CD4-positive, alpha-beta T cell treated with Interleukin-1 beta for 1 hour (primary cell): ENCODE measurements at regions not wholly inside any gene's neighbourhood (a gene's known extent, or its start where the extent isn't known, plus 50 kb on each side); places are given as distances from the start of the nearest gene placed in this dataset.
"Not testable (repeated sequence)": the region's sequence is repeated elsewhere in the genome, so short reads cannot be mapped to it uniquely, and the experiment has no call there.

ENCODE experiments used
- DNase-seq, 2 donors: peaks; one replicate each; pipeline ENCODE4 v3.0.0-alpha.2; 2020 to 2022

GRCh38 chr4:158958489-158959270 is 144.2 kb upstream of the RAPGEF2 start:
- no peak for DNase-seq

DNA sequence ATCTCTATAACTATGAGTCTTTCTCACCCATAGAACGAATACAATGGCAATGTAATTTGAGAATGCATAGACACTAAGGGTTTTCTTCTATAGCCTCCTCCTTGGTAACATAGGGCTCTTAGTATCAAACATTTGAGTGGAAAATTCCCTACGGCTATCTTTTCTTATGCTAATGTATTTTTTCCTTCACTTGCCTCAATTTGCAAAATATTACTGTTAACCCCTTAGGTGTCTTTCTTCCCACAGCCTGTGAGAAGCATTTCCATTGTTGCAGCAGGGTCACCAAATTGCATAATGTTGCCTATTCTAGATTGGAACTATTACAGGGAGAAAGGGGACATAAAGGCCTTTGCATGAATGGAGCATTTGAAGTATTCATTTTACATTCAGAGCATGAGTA is 140.5 kb upstream of the RAPGEF2 start:
- DNase-seq = no peak

DNA sequence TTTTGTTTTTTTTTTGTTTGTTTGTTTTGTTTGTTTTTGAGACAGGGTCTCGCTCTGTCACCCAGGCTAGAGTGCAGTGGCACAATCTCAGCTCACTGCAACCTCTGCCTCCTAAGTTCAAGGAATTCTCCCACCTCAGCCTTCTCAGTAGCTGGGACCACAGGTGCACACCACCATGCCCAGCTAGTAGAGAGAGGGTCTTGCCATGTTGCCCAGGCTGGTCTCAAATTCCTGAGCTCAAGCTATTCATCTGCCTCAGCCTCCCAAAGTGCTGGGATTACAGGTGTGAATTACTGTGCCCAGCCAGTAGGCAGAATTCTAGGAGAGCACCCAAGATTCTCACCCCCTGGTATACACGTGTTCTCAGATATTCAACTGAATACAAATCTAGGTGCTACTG is 139.6 kb upstream of the RAPGEF2 start:
- DNase-seq = not testable (repeated sequence)

- DNase-seq = no peak
These were observed 138.7 kb upstream of the RAPGEF2 start for GRCh38 chr4:158964114-158964727.

DNA sequence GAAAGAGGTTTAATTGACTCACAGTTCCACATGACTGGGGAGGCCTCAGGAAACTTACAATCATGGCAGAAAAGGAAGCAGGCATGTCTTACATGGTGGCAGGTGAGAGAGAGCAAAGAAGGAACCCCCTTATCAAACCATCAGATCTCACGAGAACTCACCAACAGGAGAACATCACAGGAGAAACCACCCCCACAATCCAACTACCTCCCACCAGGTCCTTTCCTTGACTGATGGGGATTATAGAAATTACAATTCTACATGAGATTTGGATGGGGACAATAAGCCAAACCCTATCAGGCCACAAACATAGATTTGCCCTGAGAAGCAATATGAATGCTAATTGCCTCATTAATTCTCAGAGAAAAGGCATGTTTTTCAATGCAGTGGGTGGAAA is 138.2 kb upstream of the RAPGEF2 start:
- no peak for DNase-seq

GRCh38 chr4:158965226-158965625 is 137.7 kb upstream of the RAPGEF2 start:
- no peak for DNase-seq

DNA sequence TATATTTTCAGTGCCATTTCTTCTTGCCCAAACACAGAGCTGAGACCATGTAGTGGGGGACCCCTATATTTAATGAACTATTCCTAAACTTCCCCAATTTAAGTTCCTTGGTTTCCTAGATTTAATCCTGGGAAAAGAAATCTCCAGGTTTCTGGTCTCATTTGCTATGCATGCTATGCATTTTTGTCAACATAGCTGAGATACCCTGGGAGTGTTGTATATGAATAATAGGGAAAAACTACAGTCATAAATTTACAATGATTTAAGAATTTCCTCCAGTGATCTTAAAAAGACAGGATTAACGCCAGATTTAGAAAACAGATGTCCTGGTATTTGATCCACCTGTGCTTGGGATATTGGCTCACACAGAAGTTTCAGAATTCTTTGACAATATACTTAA is 136.8 kb upstream of the RAPGEF2 start:
- no peak for DNase-seq

- DNase-seq = no peak
These were observed 133.9 kb upstream of the RAPGEF2 start for GRCh38 chr4:158968961-158969360.

DNA sequence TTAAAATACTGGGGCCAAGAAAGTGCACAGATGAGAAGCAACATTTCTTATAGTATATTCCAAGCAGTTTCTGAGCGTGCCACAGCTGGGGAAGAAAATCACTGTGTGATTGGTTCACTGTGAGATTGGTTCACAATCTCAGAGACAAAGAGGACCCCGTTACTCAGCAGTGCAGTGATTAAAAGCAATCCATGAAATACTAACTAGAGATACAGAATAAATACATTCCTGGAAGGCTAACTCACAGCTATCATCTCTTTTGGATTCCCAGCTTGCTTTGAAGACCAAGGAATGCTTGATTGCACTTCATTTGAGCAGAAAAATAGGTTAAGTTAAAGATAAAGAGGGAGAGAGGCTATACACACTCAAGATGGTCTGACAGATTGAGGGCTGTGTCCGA is 132.1 kb upstream of the RAPGEF2 start:
- no peak for DNase-seq

DNA sequence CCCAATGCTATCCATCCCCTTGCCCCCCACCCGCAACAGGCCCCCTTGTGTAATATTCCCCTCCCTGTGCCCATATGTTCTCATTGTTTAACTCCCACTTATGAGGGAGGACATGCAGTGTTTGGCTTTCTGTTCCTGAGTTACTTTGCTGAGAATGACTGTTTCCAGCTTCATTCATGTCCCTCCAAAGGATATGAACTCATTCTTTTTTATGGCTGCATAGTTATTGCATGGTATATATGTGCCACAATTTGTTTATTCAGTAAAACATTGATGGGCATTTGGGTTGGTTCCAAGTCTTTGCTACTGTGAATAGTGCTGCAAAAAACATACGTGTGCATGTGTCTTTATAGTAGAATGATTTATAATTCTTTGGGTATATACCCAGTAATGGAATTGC is 128.4 kb upstream of the RAPGEF2 start:
- not testable (repeated sequence) for DNase-seq

GRCh38 chr4:158980711-158981110 is 122.2 kb upstream of the RAPGEF2 start:
- not testable (repeated sequence) for DNase-seq

GRCh38 chr4:158991534-158992155 is 111.2 kb upstream of the RAPGEF2 start:
- DNase-seq = no peak

DNA sequence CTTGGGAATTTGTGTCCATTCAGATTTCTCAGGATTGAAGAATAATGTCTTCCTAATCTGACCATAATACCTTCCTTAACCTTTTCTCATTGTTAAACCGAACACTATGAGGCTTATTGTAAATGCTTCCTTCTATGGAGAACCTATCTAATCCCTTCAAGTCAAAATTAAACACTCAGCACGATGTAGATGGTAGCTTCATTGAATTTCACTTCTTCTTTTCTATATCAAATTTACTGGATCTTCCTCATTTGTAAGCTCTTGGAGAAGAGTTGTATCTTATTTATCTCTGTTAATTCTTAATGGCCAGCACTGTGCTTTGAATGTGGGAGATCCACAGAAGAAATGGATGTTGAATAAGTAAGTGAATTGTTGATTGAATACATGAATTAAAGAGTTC is 109.0 kb upstream of the RAPGEF2 start:
- DNase-seq = no peak

GRCh38 chr4:158995040-158995439 is 107.8 kb upstream of the RAPGEF2 start:
- no peak for DNase-seq

GRCh38 chr4:158995965-158996364 is 106.9 kb upstream of the RAPGEF2 start:
- no peak for DNase-seq

- DNase-seq = no peak
These were observed 106.2 kb upstream of the RAPGEF2 start for GRCh38 chr4:158996669-158997074.

- no peak for DNase-seq
These were observed 105.1 kb upstream of the RAPGEF2 start for GRCh38 chr4:158997660-158998349.

DNA sequence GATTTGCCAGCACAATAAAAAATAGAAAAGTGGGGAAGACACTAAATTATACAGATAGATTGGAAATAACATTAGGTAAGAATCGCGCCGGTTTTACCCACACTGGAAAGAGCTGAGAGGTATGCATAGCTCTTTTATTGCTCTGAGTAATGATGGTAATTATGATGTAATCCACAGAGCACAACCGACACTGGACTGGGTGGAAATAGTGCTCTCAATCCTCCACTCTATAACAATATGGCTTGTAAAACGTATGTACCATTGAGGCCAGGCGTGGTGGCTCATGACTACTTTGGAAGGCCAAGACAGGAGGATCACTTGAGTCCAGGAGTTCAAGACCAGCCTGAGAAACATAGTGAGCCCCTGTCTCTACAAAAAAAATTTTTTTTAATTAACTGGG is 104.3 kb upstream of the RAPGEF2 start:
- DNase-seq = no peak

- DNase-seq = no peak
These were observed 103.7 kb upstream of the RAPGEF2 start for GRCh38 chr4:158999166-158999682.

DNA sequence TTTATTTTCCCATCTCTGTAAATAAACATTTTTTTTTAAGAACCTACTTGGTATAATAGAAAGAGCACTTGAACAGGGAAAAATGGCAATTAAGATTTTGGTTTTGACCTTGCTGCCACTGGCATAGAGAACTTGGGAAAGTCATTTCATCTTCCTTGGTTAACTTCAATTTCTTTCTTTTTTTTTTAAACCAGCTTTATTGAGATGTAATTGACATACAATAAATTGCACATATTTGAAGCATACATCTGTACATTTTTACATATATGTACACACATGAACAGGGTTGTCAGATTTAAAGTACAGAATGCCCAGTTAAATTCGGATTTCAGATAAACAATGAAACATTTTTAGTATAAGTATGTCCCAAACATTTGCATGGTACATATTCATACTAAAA is 103.0 kb upstream of the RAPGEF2 start:
- no peak for DNase-seq

DNA sequence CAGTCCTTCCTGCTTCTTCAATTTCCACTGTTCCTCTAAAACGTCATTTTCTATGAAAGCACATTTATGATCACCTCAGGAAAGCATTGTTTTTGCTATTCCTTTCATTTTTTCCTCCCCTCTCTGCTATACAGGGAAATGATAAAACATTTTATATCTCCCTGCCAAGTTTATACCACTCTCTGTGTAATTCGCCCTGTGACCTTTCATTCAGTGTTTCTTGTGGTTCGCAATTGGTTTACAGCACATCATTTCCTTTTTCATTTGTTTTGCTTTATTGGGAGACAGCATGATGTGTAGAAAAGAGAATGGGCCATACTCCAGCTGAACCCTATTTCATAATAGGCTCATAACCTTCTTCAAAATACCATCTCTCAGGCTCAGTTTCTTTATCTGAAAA is 99.9 kb upstream of the RAPGEF2 start:
- no peak for DNase-seq

DNA sequence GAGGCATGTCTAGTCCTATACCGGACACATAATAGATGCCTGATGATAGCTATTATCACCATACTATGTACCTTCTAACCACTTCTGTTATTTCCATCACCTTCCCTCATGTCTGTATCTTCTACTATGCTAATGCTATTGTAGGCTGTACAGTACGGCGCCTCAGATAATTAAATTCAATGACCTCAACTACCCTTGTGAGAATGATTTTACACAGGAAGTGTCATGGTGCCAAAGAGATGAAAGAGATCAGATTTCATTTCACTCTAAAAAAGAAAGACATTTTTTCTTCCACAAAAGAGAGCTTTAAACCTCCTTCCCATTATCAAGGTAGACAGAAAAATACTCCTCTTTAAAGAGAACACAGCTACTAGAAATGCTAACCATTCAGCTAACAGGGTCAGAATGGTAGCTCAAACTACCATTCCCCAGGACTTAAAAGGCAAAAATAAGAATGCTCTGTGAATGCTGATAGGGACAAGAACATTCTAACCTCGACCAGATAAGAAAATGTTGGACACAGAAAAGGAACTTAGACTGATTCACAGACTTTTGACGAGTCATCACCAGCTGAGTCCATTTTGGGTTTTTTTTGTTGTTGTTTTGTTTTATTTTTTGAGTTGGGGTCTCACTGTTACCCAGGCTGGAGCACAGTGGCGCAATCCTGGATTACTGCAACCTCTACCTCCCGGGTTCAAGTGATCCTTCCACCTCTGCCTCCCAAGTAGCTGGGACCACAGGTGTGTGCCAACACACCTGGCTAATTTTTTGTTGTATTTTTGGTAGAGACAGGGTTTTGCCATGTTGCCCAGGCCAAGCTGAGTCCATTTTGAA is 99.2 kb upstream of the RAPGEF2 start:
- DNase-seq = no peak
